Activated CD4-positive, CD25-positive, alpha-beta regulatory T cell (primary cell): ENCODE measurements at regions not wholly inside any gene's neighbourhood (a gene's known extent, or its start where the extent isn't known, plus 50 kb on each side); places are given as distances from the start of the nearest gene placed in this dataset.

Source experiments
- DNase-seq, 4 experiments: peaks; one replicate each; lab custom pipeline; 2025; lab: John Stamatoyannopoulos, UW

- DNase-seq, result no peak
These were observed 83.3 kb downstream of the ALDH8A1 start for GRCh38 chr6:134866563-134866962.

- no peak for DNase-seq
These were observed 85.3 kb downstream of the ALDH8A1 start for GRCh38 chr6:134864558-134864957.

- DNase-seq, result no peak
These were observed 86.0 kb downstream of the ALDH8A1 start for GRCh38 chr6:134863763-134864510.

GRCh38 chr6:134854366-134854765 lies 95.5 kb downstream of the ALDH8A1 start:
- DNase-seq, result no peak

- DNase-seq, result no peak
These were observed 96.5 kb downstream of the ALDH8A1 start for GRCh38 chr6:134853111-134854055.

- no peak for DNase-seq
These were observed 98.4 kb downstream of the ALDH8A1 start for GRCh38 chr6:134851548-134851947.

GRCh38 chr6:134850721-134851305 lies 99.1 kb downstream of the ALDH8A1 start:
- DNase-seq, result no peak

GRCh38 chr6:134849920-134850447 lies 99.9 kb downstream of the ALDH8A1 start:
- DNase-seq, result no peak

GRCh38 chr6:134848076-134848475 lies 101.8 kb downstream of the ALDH8A1 start:
- DNase-seq, result no peak

GRCh38 chr6:134846865-134847264 lies 103.0 kb downstream of the ALDH8A1 start:
- DNase-seq, result no peak

- DNase-seq, result no peak
These were observed 103.9 kb downstream of the ALDH8A1 start for GRCh38 chr6:134846031-134846430.

GRCh38 chr6:134844120-134844519 lies 105.8 kb downstream of the ALDH8A1 start:
- no peak for DNase-seq

- DNase-seq, result no peak
These were observed 109.6 kb downstream of the ALDH8A1 start for GRCh38 chr6:134840086-134840867.

GRCh38 chr6:134835993-134836392 lies 113.9 kb downstream of the ALDH8A1 start:
- DNase-seq, result no peak

GRCh38 chr6:134830940-134831339 lies 119.0 kb downstream of the ALDH8A1 start:
- no peak for DNase-seq

- no peak for DNase-seq
These were observed 119.7 kb downstream of the ALDH8A1 start for GRCh38 chr6:134830194-134830593.

- no peak for DNase-seq
These were observed 121.3 kb downstream of the ALDH8A1 start for GRCh38 chr6:134828641-134829040.

GRCh38 chr6:134826889-134827737 lies 122.8 kb downstream of the ALDH8A1 start:
- no peak for DNase-seq

- no peak for DNase-seq
These were observed 126.2 kb downstream of the ALDH8A1 start for GRCh38 chr6:134823710-134824034.

GRCh38 chr6:134822920-134823709 lies 126.8 kb downstream of the ALDH8A1 start:
- no peak for DNase-seq
